ENCODE measurements at regions not wholly inside any gene's neighbourhood (a gene's known extent, or its start where the extent isn't known, plus 50 kb on each side); places are given as distances from the start of the nearest gene placed in this dataset.
A peak's percentile ranks its signal among the peaks of the same experiment; 100 is the strongest.

GRCh38 chr2:71935262-71935848 lies 212.3 kb downstream of the CYP26B1 start:
- 57 to 80% (median 72%) methylated on average over 11 of the region's 11 CpGs for WGBS, 5 donors
- no peaks in the 10 kb centered on the region for H3K9me3 ChIP-seq
- no peak overlapping the region for H3K27ac ChIP-seq

GRCh38 chr2:71934595-71935261 lies 212.9 kb downstream of the CYP26B1 start:
- intact Hi-C loops (cut with DNase I; ENCODE audit: low total_unique reads): no loop called here
- DNase-seq: peak; percentile 37
- Histone ChIP-seq H3K4me3 (no peak overlapping the region), H3K27ac (no peak overlapping the region), H3K36me3 (no peaks in the 10 kb centered on the region), H3K4me1 (peaks cover 0 to 23% (median 0%) of the 10 kb centered on the region in 6 donors), H3K9me3 (no peaks in the 10 kb centered on the region), H3K27me3 (replicated peaks in 1 of 7) (peaks cover 0 to 12% (median 0%) of the 10 kb centered on the region in 7 donors)
- 45 to 82% (median 65%) methylated on average over 4 of the region's 4 CpGs for WGBS, 5 donors
- TF ChIP-seq POLR2AphosphoS5 (IDR thresholded peaks at IDR 0.05) (peak in 1 of 3 donors; percentile 33), POLR2A (IDR thresholded peaks at IDR 0.05) (no peak)

More at GRCh38 chr2:71935262-71935848, 212.3 kb downstream of the CYP26B1 start:
- no peak for TF ChIP-seq POLR2A (IDR thresholded peaks at IDR 0.05)
- H3K4me3 ChIP-seq: no peak overlapping the region
- DNase-seq: peak; percentile 54
- peaks cover 0 to 19% (median 0%) of the 10 kb centered on the region in 7 donors for H3K27me3 ChIP-seq (replicated peaks in 1 of 7)
- intact Hi-C loops (cut with DNase I; ENCODE audit: low total_unique reads): no loop called here
- H3K36me3 ChIP-seq: no peaks in the 10 kb centered on the region
- H3K4me1 ChIP-seq: peaks cover 0 to 19% (median 0%) of the 10 kb centered on the region in 6 donors

DNA sequence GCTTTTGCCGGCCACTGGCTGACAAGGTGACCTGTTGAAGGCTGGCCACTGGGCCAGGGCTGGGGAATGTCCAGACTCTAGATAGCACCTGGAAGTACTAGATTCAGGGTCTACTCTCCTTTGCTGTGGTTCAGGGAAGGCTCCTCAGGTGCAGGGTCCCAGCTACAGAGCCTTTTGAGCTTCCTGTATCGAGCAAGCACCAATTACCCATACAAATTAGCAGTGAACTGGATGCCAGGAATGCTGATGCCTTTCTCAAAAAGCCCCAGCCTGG lies 213.4 kb downstream of the CYP26B1 start:
- no peak for TF ChIP-seq POLR2A (IDR thresholded peaks at IDR 0.05)
- no peak for TF ChIP-seq CTCF (IDR thresholded peaks at IDR 0.05 in 8 of 11, conservative IDR thresholded peaks at IDR 0.05 in 3 of 11)
- no peak for TF ChIP-seq POLR2AphosphoS5 (IDR thresholded peaks at IDR 0.05)
- Histone ChIP-seq H3K27ac (no peak overlapping the region), H3K4me3 (no peak overlapping the region), H3K4me1 (peaks cover 0 to 22% (median 0%) of the 10 kb centered on the region in 6 donors), H3K9me3 (no peaks in the 10 kb centered on the region), H3K36me3 (no peaks in the 10 kb centered on the region), H3K27me3 (replicated peaks in 1 of 7) (peaks cover 0 to 9% (median 0%) of the 10 kb centered on the region in 7 donors)
- no peak for DNase-seq
- WGBS, 5 donors: 86 to 96% (median 86%) methylated on average over 2 of the region's 2 CpGs
- intact Hi-C loops (cut with DNase I; ENCODE audit: low total_unique reads): no loop called here

DNA sequence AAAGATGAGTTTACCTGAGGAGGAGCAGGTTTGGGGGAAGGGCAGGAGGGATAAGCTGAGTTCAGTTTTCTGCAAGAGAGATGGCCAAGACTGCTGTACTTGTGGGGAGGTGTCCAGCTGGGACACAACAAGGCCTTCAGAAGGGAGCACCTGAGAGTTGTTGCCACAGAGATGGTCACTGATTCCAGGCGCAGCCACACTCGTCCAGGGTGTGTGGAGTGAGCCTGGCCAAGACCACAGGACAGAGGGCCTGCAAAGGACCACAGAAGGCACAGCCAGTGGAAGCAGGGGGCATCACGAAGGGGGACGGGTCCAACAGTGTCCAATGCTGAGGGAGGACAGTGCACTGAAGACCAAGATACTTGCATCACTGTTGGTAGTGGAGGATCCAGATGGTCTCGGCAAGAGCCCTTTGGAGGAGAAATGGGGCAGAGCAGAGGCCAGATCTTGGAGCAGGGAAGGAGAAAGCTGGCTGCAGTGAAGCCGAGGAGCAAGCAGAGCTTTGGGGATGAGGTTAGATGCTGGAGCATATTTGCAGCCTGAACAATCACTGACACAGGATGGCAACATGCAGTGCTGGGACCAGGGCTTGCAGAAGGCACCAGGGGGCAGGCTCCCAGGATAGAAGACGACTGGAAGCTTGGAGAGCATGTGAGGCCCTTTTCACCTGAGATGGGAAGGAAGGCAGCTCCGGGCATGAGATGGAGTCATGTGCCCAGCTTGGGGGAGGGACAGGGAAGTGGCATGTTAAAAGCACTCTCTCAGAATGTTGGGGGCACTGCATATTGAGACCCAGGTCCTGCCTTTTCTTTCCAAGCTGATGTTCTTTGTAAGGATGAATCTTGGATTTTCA lies 214.0 kb downstream of the CYP26B1 start:
- peaks cover 0 to 4% (median 0%) of the 10 kb centered on the region in 7 donors for H3K27me3 ChIP-seq (replicated peaks in 1 of 7)
- peak; percentile 59 for DNase-seq
- no peak overlapping the region for H3K4me3 ChIP-seq
- TF ChIP-seq POLR2A (IDR thresholded peaks at IDR 0.05) (no peak), CTCF (IDR thresholded peaks at IDR 0.05 in 8 of 11, conservative IDR thresholded peaks at IDR 0.05 in 3 of 11) (no peak), POLR2AphosphoS5 (IDR thresholded peaks at IDR 0.05) (no peak)
- intact Hi-C loops (cut with DNase I; ENCODE audit: low total_unique reads): no loop called here
- WGBS, 5 donors: 68 to 82% (median 73%) methylated on average over 8 of the region's 8 CpGs
- no peaks in the 10 kb centered on the region for H3K9me3 ChIP-seq
- H3K27ac ChIP-seq: no peak overlapping the region
- peaks cover 0 to 22% (median 0%) of the 10 kb centered on the region in 6 donors for H3K4me1 ChIP-seq
- no peaks in the 10 kb centered on the region for H3K36me3 ChIP-seq

Measured in spleen (tissue), 11 donors.